ENCODE measurements at regions not wholly inside any gene's neighbourhood (a gene's known extent, or its start where the extent isn't known, plus 50 kb on each side); places are given as distances from the start of the nearest gene placed in this dataset.

GRCh38 chr12:88693837-88694445, 113.7 kb upstream of the KITLG start:
- no peak overlapping the region for H3K4me3 ChIP-seq
- H3K4me2 ChIP-seq, result no peak overlapping the region
- no peaks in the 10 kb centered on the region for H3F3A ChIP-seq (ENCODE audit: low read depth)
- H3K4me1 ChIP-seq, result no peaks in the 10 kb centered on the region
- H3K36me3 Mint-ChIP-seq, result peaks cover 2% of the 10 kb centered on the region
- no peaks in the 10 kb centered on the region for H3K27me3 ChIP-seq
- H3K9me3 ChIP-seq (ENCODE audit: low read depth), result no peaks in the 10 kb centered on the region
- H3K9ac ChIP-seq, result no peak overlapping the region
- no peak for TF ChIP-seq EZH2phosphoT487 (IDR thresholded peaks at IDR 0.05)
- TF ChIP-seq, protein P1, sequence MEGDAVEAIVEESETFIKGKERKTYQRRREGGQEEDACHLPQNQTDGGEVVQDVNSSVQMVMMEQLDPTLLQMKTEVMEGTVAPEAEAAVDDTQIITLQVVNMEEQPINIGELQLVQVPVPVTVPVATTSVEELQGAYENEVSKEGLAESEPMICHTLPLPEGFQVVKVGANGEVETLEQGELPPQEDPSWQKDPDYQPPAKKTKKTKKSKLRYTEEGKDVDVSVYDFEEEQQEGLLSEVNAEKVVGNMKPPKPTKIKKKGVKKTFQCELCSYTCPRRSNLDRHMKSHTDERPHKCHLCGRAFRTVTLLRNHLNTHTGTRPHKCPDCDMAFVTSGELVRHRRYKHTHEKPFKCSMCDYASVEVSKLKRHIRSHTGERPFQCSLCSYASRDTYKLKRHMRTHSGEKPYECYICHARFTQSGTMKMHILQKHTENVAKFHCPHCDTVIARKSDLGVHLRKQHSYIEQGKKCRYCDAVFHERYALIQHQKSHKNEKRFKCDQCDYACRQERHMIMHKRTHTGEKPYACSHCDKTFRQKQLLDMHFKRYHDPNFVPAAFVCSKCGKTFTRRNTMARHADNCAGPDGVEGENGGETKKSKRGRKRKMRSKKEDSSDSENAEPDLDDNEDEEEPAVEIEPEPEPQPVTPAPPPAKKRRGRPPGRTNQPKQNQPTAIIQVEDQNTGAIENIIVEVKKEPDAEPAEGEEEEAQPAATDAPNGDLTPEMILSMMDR (IDR thresholded peaks at IDR 0.05), result no peak
- TF ChIP-seq EZH2 (IDR thresholded peaks at IDR 0.05), result no peak
- no peaks in the 10 kb centered on the region for H3K27me3 Mint-ChIP-seq (ENCODE audit: insufficient read depth, low read depth)
- H3K4me1 Mint-ChIP-seq, result peaks cover 5% of the 10 kb centered on the region
- peaks cover 17% of the 10 kb centered on the region for H3K9me3 Mint-ChIP-seq
- no peak overlapping the region for H3K4me3 Mint-ChIP-seq
- no peaks in the 10 kb centered on the region for H4K20me1 ChIP-seq (ENCODE audit: low read depth)
- no peaks in the 10 kb centered on the region for H3K79me2 ChIP-seq (ENCODE audit: low read depth)
- no peak overlapping the region for H3K27ac Mint-ChIP-seq
- H3K36me3 ChIP-seq, result no peaks in the 10 kb centered on the region
- no peak overlapping the region for H3K27ac ChIP-seq
- no peak overlapping the region for H2AFZ ChIP-seq (replicated peaks)
- DNase-seq (ENCODE audit: low spot score), result no peak

- Histone ChIP-seq H3K36me3 (no peaks in the 10 kb centered on the region), H3K79me2 (ENCODE audit: low read depth) (no peaks in the 10 kb centered on the region), H4K20me1 (ENCODE audit: low read depth) (no peaks in the 10 kb centered on the region), H3K4me2 (no peak overlapping the region), H3K27me3 (no peaks in the 10 kb centered on the region), H3K27ac (no peak overlapping the region), H2AFZ (replicated peaks) (no peak overlapping the region), H3K4me1 (no peaks in the 10 kb centered on the region), H3K9ac (no peak overlapping the region), H3K9me3 (ENCODE audit: low read depth) (no peaks in the 10 kb centered on the region), H3K4me3 (no peak overlapping the region), H3F3A (ENCODE audit: low read depth) (no peaks in the 10 kb centered on the region)
- Mint-ChIP-seq H3K27me3 (ENCODE audit: insufficient read depth, low read depth) (no peaks in the 10 kb centered on the region), H3K27ac (no peak overlapping the region), H3K9me3 (peaks cover 17% of the 10 kb centered on the region), H3K4me3 (no peak overlapping the region), H3K36me3 (peaks cover 2% of the 10 kb centered on the region), H3K4me1 (peaks cover 5% of the 10 kb centered on the region)
- DNase-seq (ENCODE audit: low spot score), result no peak
- TF ChIP-seq EZH2 (IDR thresholded peaks at IDR 0.05) (no peak), EZH2phosphoT487 (IDR thresholded peaks at IDR 0.05) (no peak)
- TF ChIP-seq, protein P1 (IDR thresholded peaks at IDR 0.05), result no peak
These were observed 111.5 kb upstream of the KITLG start for GRCh38 chr12:88691811-88692210.

DNA sequence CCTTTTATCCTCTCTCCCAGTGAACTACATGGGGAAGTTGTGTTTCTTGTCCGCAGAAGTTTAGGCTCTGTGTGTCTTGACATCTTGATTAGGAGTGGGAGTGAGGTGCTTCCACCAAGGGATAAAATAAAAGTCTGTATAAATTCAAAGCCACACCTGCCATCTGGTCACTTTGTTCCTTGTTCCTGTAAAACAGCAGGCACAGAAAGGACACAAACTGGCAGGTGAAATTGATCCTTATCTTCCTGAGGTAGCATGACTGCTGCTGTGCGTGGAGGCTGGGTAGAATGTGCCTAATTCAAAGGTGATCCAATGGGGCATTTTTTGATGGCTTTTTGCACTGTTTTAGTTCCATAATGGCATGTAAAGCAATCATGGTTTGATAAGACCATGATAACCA, 104.3 kb upstream of the KITLG start:
- H3K27me3 Mint-ChIP-seq (ENCODE audit: insufficient read depth, low read depth), result no peaks in the 10 kb centered on the region
- H3K36me3 Mint-ChIP-seq, result no peaks in the 10 kb centered on the region
- Histone ChIP-seq H3K4me1 (no peaks in the 10 kb centered on the region), H2AFZ (replicated peaks) (no peak overlapping the region), H3K27ac (no peak overlapping the region), H3K4me3 (no peak overlapping the region), H3F3A (ENCODE audit: low read depth) (no peaks in the 10 kb centered on the region), H3K9me3 (ENCODE audit: low read depth) (no peaks in the 10 kb centered on the region), H3K36me3 (no peaks in the 10 kb centered on the region), H3K27me3 (no peaks in the 10 kb centered on the region), H4K20me1 (ENCODE audit: low read depth) (no peaks in the 10 kb centered on the region), H3K9ac (no peak overlapping the region), H3K79me2 (ENCODE audit: low read depth) (no peaks in the 10 kb centered on the region), H3K4me2 (no peak overlapping the region)
- DNase-seq (ENCODE audit: low spot score), result no peak
- H3K4me1 Mint-ChIP-seq, result peaks cover under 1% of the 10 kb centered on the region
- no peak overlapping the region for H3K4me3 Mint-ChIP-seq
- H3K27ac Mint-ChIP-seq, result no peak overlapping the region
- TF ChIP-seq EZH2 (IDR thresholded peaks at IDR 0.05), result no peak
- no peak for TF ChIP-seq EZH2phosphoT487 (IDR thresholded peaks at IDR 0.05)
- TF ChIP-seq, protein P1 (IDR thresholded peaks at IDR 0.05), result no peak
- no peaks in the 10 kb centered on the region for H3K9me3 Mint-ChIP-seq
